Endothelial cell of umbilical vein (primary cell): ENCODE measurements at regions not wholly inside any gene's neighbourhood (a gene's known extent, or its start where the extent isn't known, plus 50 kb on each side); places are given as distances from the start of the nearest gene placed in this dataset.

Source experiments
- BruUV-seq: library from RNA; stranded (reverse); fragments of 400-500 nt; replicated peaks from 2 replicates; lab custom pipeline; 2021; lab: Mats Ljungman, UMichigan
- CTCF ChIA-PET: fragments of 300-600, 350-600 bp; sonication (Branson Sonifier 250); formaldehyde crosslinking; loops from one replicate; lab custom pipeline; 2021; ENCODE audit warnings: antibody characterized with exemption, inconsistent platforms; lab: Charles Lee
- POLR2A ChIA-PET: fragments of 300-600, 350-600 bp; sonication (Branson Sonifier 250); formaldehyde crosslinking; loops from one replicate; lab custom pipeline; 2021; ENCODE audit warnings: antibody characterized with exemption, inconsistent platforms; lab: Charles Lee
- DNase-seq: peaks from one replicate; pipeline ENCODE4 v3.0.0-alpha.2; 2011; ENCODE audit warnings: low read depth, low spot score
- FAIRE-seq: peaks from 2 replicates; lab custom pipeline; 2011; peaks lifted over from hg19 to GRCh38; lab: Jason Lieb, UNC
- H2AFZ ChIP-seq: 2 replicates; pipeline ENCODE4 v1.6.0; 2012; ENCODE audit warnings: low read depth, low read length, control low read depth, inconsistent platforms
- H3K27ac ChIP-seq: 2 replicates; pipeline ENCODE4 v1.5.1; 2011; ENCODE audit warnings: low read depth, mild to moderate bottlenecking, control low read depth, low read length, moderate library complexity; ENCODE audit not compliant: insufficient read depth
- H3K27me3 ChIP-seq, 2 experiments: 2 replicates each; pipeline versions ENCODE4 v1.6.0 to v1.6.1; 2011; ENCODE audit warnings: low read length in 2 of 2, mixed read lengths in 1 of 2; ENCODE audit not compliant: control insufficient read depth in 2 of 2, insufficient read depth in 2 of 2
- H3K36me3 ChIP-seq, 2 experiments: 2 replicates in 1 of 2; 3 replicates in 1 of 2; pipeline ENCODE4 v1.5.1; 2011; ENCODE audit warnings: low read length in 2 of 2, mild to moderate bottlenecking in 1 of 2, moderate library complexity in 1 of 2; ENCODE audit not compliant: control insufficient read depth in 2 of 2, insufficient read depth in 2 of 2; ENCODE audit errors: extremely low read depth in 1 of 2
- H3K4me1 ChIP-seq: 3 replicates; pipeline ENCODE4 v1.5.1; 2011; ENCODE audit warnings: mild to moderate bottlenecking, low read length; ENCODE audit not compliant: control insufficient read depth, insufficient read depth; ENCODE audit errors: extremely low read depth
- H3K4me2 ChIP-seq: 2 replicates; pipeline ENCODE4 v1.6.1; 2011; ENCODE audit warnings: low read length, control low read depth, mixed read lengths; ENCODE audit not compliant: insufficient read depth
- H3K4me3 ChIP-seq, 3 experiments: fragments of 200-600 bp in 1 of 3; sonication (generic), shearing (Covaris generic) in 1 of 3; replicated peaks in 1 of 3; 2 replicates each; pipeline ENCODE4 v1.5.1; 2011 to 2016; ENCODE audit warnings: control low read depth in 3 of 3, low read length in 3 of 3, mild to moderate bottlenecking in 2 of 3, inconsistent platforms in 1 of 3, low read depth in 1 of 3, moderate library complexity in 1 of 3; ENCODE audit not compliant: insufficient read depth in 1 of 3
- H3K79me2 ChIP-seq: 2 replicates; pipeline ENCODE4 v1.6.0; 2012; ENCODE audit warnings: low read length, inconsistent platforms; ENCODE audit not compliant: control insufficient read depth, insufficient read depth
- H3K9ac ChIP-seq: replicated peaks from 2 replicates; pipeline ENCODE3; 2011; ENCODE audit warnings: low read length, control low read depth; ENCODE audit not compliant: insufficient read depth; ENCODE audit errors: extremely low read depth
- H3K9me1 ChIP-seq: replicated peaks from 3 replicates; pipeline ENCODE4 v1.6.0; 2011; ENCODE audit warnings: mild to moderate bottlenecking, low read length; ENCODE audit not compliant: control insufficient read depth, insufficient read depth; ENCODE audit errors: extremely low read depth
- H3K9me3 ChIP-seq: replicated peaks from 2 replicates; pipeline ENCODE4 v1.5.1; 2012; ENCODE audit warnings: low read length, inconsistent platforms; ENCODE audit not compliant: control insufficient read depth, insufficient read depth
- H4K20me1 ChIP-seq: replicated peaks from 2 replicates; pipeline ENCODE3; 2011; ENCODE audit warnings: mild to moderate bottlenecking, low read length; ENCODE audit not compliant: control insufficient read depth, insufficient read depth; ENCODE audit errors: extremely low read depth
- EZH2 ChIP-seq: IDR thresholded peaks from 2 replicates; pipeline ENCODE4 v1.6.1; 2012; ENCODE audit warnings: borderline replicate concordance, low read depth, mild to moderate bottlenecking, moderate library complexity, low read length, inconsistent platforms; ENCODE audit not compliant: severe bottlenecking
- FOS ChIP-seq: IDR thresholded peaks from 2 replicates; pipeline ENCODE4 v1.6.1; 2011; ENCODE audit warnings: mild to moderate bottlenecking, low read length, moderate library complexity, borderline replicate concordance; ENCODE audit not compliant: insufficient read depth
- GATA2 ChIP-seq: IDR thresholded peaks from 2 replicates; pipeline ENCODE4 v1.7.0; 2011; ENCODE audit warnings: low read depth, mild to moderate bottlenecking, moderate library complexity, mixed read lengths, low read length; ENCODE audit not compliant: insufficient read length, insufficient read depth
- JUN ChIP-seq: IDR thresholded peaks from 2 replicates; pipeline ENCODE4 v1.6.1; 2011; ENCODE audit warnings: borderline replicate concordance, low read depth; ENCODE audit not compliant: insufficient read length, insufficient read depth
- MYC ChIP-seq: IDR thresholded peaks from one replicate; pipeline ENCODE4 v1.6.1; 2011; ENCODE audit warnings: mild to moderate bottlenecking, low read depth, low read length
- POLR2A ChIP-seq: IDR thresholded peaks from 2 replicates; pipeline ENCODE4 v1.6.1; 2012; ENCODE audit warnings: low read depth, mild to moderate bottlenecking, control low read depth, low read length
- POLR2AphosphoS5 ChIP-seq: IDR thresholded peaks from 2 replicates; pipeline ENCODE4 v1.6.1; 2012; ENCODE audit warnings: low read depth, mild to moderate bottlenecking, control low read depth, low read length, moderate library complexity; ENCODE audit not compliant: insufficient read depth
- dilution Hi-C: fragments of 300-500 bp; cut with MboI; formaldehyde crosslinking; loops from one replicate; pipeline ENCODE4 v1.15.0; 2019; ENCODE audit warnings: low sequenced_read_pairs; ENCODE audit not compliant: extremely low pct_ligation_motif_present
- intact Hi-C: fragments of 100-400 bp; cut with micrococcal nuclease; formaldehyde crosslinking; loops from one replicate; pipeline ENCODE4 v1.10.0; 2022
- TF ChIP-seq, protein P1 (sequence below): IDR thresholded peaks from 2 replicates; pipeline ENCODE4 v1.6.1; 2011; ENCODE audit not compliant: insufficient read depth, insufficient read length
- TF ChIP-seq, protein P2 (sequence below), 2 donors: IDR thresholded peaks; 1 replicate in 1 of 2; 2 replicates in 1 of 2; pipeline ENCODE4 v1.5.1; 2011; ENCODE audit warnings: low read length in 2 of 2, mild to moderate bottlenecking in 2 of 2, moderate library complexity in 2 of 2, control low read depth in 1 of 2, inconsistent platforms in 1 of 2, low read depth in 1 of 2; ENCODE audit not compliant: insufficient read depth in 1 of 2; ENCODE audit errors: extremely low read depth in 1 of 2

DNA sequence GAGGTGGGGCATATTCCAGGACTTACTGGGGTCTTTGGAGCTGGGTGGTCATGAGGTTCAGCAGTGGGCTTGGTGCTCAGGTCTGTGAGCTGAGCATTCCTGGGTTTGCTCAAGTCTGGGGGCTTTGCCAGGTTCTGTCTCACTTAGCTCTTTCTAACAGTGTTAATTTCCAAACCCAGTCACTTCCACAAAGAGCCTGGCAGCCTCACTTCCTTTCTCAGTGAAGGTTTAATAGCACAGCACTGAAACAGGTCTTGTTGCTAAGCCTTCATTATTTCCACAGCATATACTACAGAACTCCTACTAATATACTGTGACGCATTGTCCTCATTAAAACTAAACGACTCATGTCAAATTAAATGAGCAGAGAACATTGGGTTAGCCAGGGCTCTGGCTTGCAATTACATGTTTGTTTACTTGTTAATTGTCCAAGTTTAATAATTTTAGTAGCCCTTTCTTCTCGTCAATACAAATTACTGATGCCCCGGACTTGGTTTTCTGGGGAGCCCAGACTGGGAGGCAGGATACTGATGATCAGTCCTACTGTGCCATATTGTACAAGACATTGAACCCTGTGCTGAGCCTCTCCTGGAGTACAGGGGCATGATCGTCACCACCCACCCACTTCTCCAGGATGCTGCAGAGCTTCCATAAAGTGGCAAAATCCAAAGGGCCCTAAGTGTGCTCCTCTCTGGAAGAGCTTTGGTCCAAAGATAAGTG lies 170.7 kb downstream of the IER5 start:
- H3K4me3 ChIP-seq: no peak overlapping the region
- H3K4me1 ChIP-seq: peaks cover 2% of the 10 kb centered on the region
- H3K9ac ChIP-seq: no peak overlapping the region
- H3K9me3 ChIP-seq: no peaks in the 10 kb centered on the region
- H2AFZ ChIP-seq: no peak overlapping the region
- no peak for FAIRE-seq
- no peaks in the 10 kb centered on the region for H3K36me3 ChIP-seq
- ChIA-PET POLR2A (no interaction called here), CTCF (no interaction called here)
- dilution Hi-C loops: no loop called here
- TF ChIP-seq POLR2A (no peak), EZH2 (no peak), JUN (no peak), GATA2 (no peak), MYC (no peak), POLR2AphosphoS5 (no peak), FOS (no peak)
- TF ChIP-seq, protein P1, sequence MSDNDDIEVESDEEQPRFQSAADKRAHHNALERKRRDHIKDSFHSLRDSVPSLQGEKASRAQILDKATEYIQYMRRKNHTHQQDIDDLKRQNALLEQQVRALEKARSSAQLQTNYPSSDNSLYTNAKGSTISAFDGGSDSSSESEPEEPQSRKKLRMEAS: no peak
- TF ChIP-seq, protein P2, sequence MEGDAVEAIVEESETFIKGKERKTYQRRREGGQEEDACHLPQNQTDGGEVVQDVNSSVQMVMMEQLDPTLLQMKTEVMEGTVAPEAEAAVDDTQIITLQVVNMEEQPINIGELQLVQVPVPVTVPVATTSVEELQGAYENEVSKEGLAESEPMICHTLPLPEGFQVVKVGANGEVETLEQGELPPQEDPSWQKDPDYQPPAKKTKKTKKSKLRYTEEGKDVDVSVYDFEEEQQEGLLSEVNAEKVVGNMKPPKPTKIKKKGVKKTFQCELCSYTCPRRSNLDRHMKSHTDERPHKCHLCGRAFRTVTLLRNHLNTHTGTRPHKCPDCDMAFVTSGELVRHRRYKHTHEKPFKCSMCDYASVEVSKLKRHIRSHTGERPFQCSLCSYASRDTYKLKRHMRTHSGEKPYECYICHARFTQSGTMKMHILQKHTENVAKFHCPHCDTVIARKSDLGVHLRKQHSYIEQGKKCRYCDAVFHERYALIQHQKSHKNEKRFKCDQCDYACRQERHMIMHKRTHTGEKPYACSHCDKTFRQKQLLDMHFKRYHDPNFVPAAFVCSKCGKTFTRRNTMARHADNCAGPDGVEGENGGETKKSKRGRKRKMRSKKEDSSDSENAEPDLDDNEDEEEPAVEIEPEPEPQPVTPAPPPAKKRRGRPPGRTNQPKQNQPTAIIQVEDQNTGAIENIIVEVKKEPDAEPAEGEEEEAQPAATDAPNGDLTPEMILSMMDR (IDR thresholded peaks at IDR 0.05; ENCODE audit: extremely low read depth in 1 of 2, insufficient read depth in 1 of 2, low read depth in 1 of 2, low read length in 2 of 2): no peak
- no peaks in the 10 kb centered on the region for H3K79me2 ChIP-seq
- intact Hi-C loops: no loop called here
- no peak overlapping the region for H3K4me2 ChIP-seq
- DNase-seq: no peak
- no peak overlapping the region for H3K27ac ChIP-seq
- H3K9me1 ChIP-seq: no peaks in the 10 kb centered on the region
- H4K20me1 ChIP-seq: no peaks in the 10 kb centered on the region
- peaks cover 0 to 4% of the 10 kb centered on the region in 2 experiments for H3K27me3 ChIP-seq
- BruUV-seq: no TSS peak
